Nephron progenitor cell (in vitro differentiated cells): ENCODE measurements at regions not wholly inside any gene's neighbourhood (a gene's known extent, or its start where the extent isn't known, plus 50 kb on each side); places are given as distances from the start of the nearest gene placed in this dataset.
A peak's percentile ranks its signal among the peaks of the same experiment; 100 is the strongest.

Experiments used
- DNase-seq: peaks from one replicate; pipeline ENCODE4 v3.0.0; 2021
- H3K27ac Mint-ChIP-seq: 2 replicates; pipeline ENCODE4 v1.8.0; 2021; ENCODE audit warnings: mild to moderate bottlenecking, moderate library complexity, mixed read lengths
- H3K27me3 Mint-ChIP-seq: 2 replicates; pipeline ENCODE4 v1.8.0; 2021; ENCODE audit warnings: mild to moderate bottlenecking, low read depth, mixed read lengths; ENCODE audit not compliant: poor library complexity
- H3K36me3 Mint-ChIP-seq: 2 replicates; pipeline ENCODE4 v1.8.0; 2021; ENCODE audit warnings: low read depth, mixed read lengths
- H3K4me1 Mint-ChIP-seq: 2 replicates; pipeline ENCODE4 v1.8.0; 2021; ENCODE audit warnings: mixed read lengths
- H3K4me3 Mint-ChIP-seq: 2 replicates; pipeline ENCODE4 v1.8.0; 2021; ENCODE audit warnings: mild to moderate bottlenecking, moderate library complexity, mixed read lengths
- H3K9me3 Mint-ChIP-seq: 2 replicates; pipeline ENCODE4 v1.8.0; 2021; ENCODE audit warnings: mild to moderate bottlenecking, moderate library complexity, mixed read lengths
- TF ChIP-seq, protein P1 (sequence below): fragments of 200-600 bp; sonication (generic); IDR thresholded peaks from 2 replicates; pipeline ENCODE4 v1.5.0; 2021; ENCODE audit warnings: antibody characterized with exemption

DNA sequence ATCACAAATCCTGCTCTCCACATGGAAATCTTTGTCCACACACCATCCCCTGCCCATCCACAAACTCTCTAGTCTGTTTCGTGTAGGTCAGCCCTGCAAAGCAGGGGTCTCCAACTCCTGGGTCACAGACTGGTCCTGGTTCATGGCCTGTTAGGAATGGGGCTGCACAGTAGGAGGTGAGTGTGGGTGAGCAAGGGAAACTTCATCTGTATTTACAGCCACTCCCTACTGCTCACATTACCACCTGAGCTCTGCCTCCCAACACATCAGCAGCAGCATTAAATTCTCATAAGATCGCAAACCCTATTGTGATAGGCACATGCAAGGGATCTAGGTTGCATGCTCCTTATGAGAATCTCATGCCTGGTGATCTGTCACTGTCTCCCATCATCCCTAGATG, 242.1 kb downstream of the FGFR2 start:
- no peak overlapping the region for H3K4me3 Mint-ChIP-seq
- peaks cover 51% of the 10 kb centered on the region for H3K4me1 Mint-ChIP-seq
- H3K27ac Mint-ChIP-seq: no peak overlapping the region
- H3K9me3 Mint-ChIP-seq: peaks cover 23% of the 10 kb centered on the region
- TF ChIP-seq, protein P1, sequence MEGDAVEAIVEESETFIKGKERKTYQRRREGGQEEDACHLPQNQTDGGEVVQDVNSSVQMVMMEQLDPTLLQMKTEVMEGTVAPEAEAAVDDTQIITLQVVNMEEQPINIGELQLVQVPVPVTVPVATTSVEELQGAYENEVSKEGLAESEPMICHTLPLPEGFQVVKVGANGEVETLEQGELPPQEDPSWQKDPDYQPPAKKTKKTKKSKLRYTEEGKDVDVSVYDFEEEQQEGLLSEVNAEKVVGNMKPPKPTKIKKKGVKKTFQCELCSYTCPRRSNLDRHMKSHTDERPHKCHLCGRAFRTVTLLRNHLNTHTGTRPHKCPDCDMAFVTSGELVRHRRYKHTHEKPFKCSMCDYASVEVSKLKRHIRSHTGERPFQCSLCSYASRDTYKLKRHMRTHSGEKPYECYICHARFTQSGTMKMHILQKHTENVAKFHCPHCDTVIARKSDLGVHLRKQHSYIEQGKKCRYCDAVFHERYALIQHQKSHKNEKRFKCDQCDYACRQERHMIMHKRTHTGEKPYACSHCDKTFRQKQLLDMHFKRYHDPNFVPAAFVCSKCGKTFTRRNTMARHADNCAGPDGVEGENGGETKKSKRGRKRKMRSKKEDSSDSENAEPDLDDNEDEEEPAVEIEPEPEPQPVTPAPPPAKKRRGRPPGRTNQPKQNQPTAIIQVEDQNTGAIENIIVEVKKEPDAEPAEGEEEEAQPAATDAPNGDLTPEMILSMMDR: no peak
- peaks cover 5% of the 10 kb centered on the region for H3K27me3 Mint-ChIP-seq
- peaks cover 4% of the 10 kb centered on the region for H3K36me3 Mint-ChIP-seq
- no peak for DNase-seq

DNA sequence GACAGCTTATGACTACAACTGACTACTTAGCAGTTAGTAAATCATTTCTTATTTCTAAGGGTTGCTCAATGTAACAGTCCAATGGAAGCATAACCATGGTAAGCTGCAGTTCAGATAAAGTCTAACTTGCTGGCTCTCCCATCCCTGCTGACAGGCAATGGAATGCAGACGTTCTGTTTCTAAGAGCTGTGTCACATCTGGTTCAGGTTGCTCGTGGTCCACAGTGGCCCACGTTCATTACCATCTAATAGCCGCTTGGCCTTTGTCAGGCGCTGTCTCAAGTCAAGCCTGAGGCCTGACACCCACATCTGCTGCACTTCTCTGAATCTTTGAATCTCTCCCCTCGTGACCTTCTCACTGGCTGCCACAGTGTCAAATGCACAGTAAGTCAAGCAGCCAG, 240.8 kb downstream of the FGFR2 start:
- peaks cover 41% of the 10 kb centered on the region for H3K4me1 Mint-ChIP-seq
- peaks cover 4% of the 10 kb centered on the region for H3K36me3 Mint-ChIP-seq
- TF ChIP-seq, protein P1: no peak
- no peak for DNase-seq
- no peak overlapping the region for H3K27ac Mint-ChIP-seq
- no peak overlapping the region for H3K4me3 Mint-ChIP-seq
- peaks cover 8% of the 10 kb centered on the region for H3K27me3 Mint-ChIP-seq
- peaks cover 23% of the 10 kb centered on the region for H3K9me3 Mint-ChIP-seq

DNA sequence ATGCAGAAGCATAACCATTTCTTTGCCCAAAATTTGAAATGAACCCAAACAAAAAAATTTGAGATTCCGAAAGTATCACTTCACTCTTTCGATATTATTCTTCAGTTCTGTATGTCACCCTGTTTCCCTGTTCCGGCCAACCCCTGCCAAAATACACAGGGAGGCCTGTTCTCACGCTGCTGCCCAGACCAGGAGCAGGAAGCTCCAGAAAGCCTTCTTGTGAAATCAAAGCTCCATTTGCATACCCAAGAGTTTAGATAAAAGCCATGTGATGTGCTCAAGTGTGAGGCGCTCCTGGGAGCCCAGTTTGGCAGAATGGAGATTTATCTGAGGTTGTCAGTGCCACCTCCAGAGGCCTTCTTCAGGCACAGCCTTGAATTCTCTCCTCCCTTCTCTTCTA, 236.2 kb downstream of the FGFR2 start:
- DNase-seq: no peak
- Mint-ChIP-seq H3K9me3 (peaks cover 14% of the 10 kb centered on the region), H3K27me3 (peaks cover 6% of the 10 kb centered on the region), H3K27ac (no peak overlapping the region), H3K36me3 (no peaks in the 10 kb centered on the region), H3K4me1 (peaks cover 17% of the 10 kb centered on the region), H3K4me3 (no peak overlapping the region)
- TF ChIP-seq, protein P1: no peak

DNA sequence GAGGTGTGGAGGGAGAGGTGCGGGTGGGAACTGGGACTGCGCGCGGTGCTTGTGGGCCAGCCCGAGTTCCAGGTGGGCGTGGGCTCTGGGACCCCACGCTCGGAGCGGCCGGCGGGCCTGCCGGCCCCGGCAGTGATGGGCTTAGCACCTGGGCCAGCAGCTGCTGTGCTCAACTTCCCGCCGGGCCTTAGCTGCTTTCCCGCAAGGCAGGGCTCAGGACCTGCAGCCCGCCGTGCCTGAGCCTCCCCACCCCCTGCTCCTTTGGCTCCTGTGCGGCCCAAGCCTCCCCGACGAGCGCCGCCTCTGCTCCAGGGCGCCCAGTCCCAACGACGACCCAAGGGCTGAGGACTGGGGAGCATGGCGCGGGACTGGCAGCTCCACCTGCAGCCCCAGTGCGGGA, 232.7 kb downstream of the FGFR2 start:
- H3K27me3 Mint-ChIP-seq: peaks cover 11% of the 10 kb centered on the region
- DNase-seq: no peak
- H3K9me3 Mint-ChIP-seq: peaks cover 14% of the 10 kb centered on the region
- H3K27ac Mint-ChIP-seq: no peak overlapping the region
- no peak overlapping the region for H3K4me3 Mint-ChIP-seq
- peaks cover 19% of the 10 kb centered on the region for H3K4me1 Mint-ChIP-seq
- TF ChIP-seq, protein P1: no peak
- no peaks in the 10 kb centered on the region for H3K36me3 Mint-ChIP-seq

DNA sequence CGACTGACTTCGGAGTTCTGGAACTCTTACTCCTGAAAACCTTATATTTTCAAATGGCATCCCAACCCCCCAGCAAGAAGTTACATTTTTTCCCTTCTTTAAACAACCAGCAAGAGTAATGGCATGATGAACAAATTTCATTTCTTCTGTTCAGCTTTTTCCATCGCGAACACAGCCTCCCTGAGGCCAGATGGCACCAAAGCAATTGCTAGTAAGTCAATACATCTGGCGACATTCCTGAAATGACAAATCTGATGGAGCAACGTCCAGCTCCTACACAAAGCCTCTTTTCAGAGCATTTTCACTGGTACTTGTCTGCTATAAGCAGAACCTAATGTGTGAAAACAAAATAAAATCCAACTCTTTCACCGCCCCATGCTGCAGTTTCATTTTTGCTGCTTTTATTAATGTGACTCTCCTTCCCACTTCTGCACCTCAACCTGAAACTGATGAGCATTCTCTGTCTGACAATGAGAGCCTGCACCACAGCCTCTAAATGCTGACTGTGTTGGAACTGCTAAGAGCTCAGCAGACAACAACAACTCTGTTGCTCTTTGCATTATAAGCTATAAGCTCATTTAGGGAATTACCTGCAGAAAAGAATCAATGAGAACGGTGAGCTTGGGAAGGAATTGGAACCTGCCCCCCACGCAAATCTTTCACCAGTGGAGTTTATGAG, 229.8 kb downstream of the FGFR2 start:
- DNase-seq: no peak
- Mint-ChIP-seq H3K9me3 (peaks cover 14% of the 10 kb centered on the region), H3K4me3 (no peak overlapping the region), H3K27ac (no peak overlapping the region), H3K4me1 (peaks cover 19% of the 10 kb centered on the region), H3K27me3 (peaks cover 10% of the 10 kb centered on the region), H3K36me3 (no peaks in the 10 kb centered on the region)
- TF ChIP-seq, protein P1: no peak

DNA sequence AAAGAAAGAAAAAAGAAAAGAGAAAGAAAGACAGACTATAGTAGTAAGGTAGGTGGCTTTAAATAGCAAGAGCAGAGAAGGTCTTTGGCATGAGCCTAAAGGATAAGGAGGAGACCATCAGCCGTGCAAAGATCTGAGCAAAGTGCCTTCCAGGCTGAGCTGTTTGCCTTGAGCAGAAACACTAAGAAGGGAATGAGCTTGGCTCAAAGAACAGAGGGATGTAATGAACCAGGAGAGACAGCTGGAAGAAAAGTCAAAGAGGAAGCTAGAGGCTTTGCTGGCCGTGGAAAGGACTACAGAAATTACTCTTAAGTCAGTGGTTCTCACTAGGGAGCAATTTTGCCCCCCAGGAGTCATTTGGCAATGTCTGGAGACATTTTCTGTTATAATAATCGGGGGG, 228.6 kb downstream of the FGFR2 start:
- no peak overlapping the region for H3K4me3 Mint-ChIP-seq
- no peak for DNase-seq
- H3K27me3 Mint-ChIP-seq: peaks cover 12% of the 10 kb centered on the region
- TF ChIP-seq, protein P1: no peak
- peaks cover 12% of the 10 kb centered on the region for H3K9me3 Mint-ChIP-seq
- H3K36me3 Mint-ChIP-seq: no peaks in the 10 kb centered on the region
- H3K4me1 Mint-ChIP-seq: peaks cover 21% of the 10 kb centered on the region
- H3K27ac Mint-ChIP-seq: peak overlapping the region; percentile 1
